PC-3 (cell line): ENCODE measurements at regions not wholly inside any gene's neighbourhood (a gene's known extent, or its start where the extent isn't known, plus 50 kb on each side); places are given as distances from the start of the nearest gene placed in this dataset.

ENCODE experiments used
- ATAC-seq: fragments of 200-7000 bp; cut with Tn5 transposase; 2 replicates; pipeline ENCODE4 v1.9.1; 2020; ENCODE audit warnings: mild to moderate bottlenecking, moderate library complexity
- BruUV-seq: library from RNA; stranded (reverse); fragments of 400-500 nt; replicated peaks from 2 replicates; lab custom pipeline; 2021; lab: Mats Ljungman, UMichigan
- CTCF ChIA-PET: fragments of 300-600 bp; sonication (Branson Sonifier 250); formaldehyde crosslinking; loops from one replicate; lab custom pipeline; 2022; ENCODE audit warnings: antibody characterized with exemption; lab: Charles Lee
- POLR2A ChIA-PET: fragments of 300-600 bp; sonication (Branson Sonifier 250); formaldehyde crosslinking; loops from one replicate; lab custom pipeline; 2022; ENCODE audit warnings: antibody characterized with exemption; ENCODE audit not compliant: unreplicated experiment; lab: Charles Lee
- DNase-seq: peaks from one replicate; pipeline ENCODE4 v3.0.0-alpha.2; 2015
- H2AFZ ChIP-seq: fragments of 300-600 bp; sonication (generic); 2 replicates; pipeline ENCODE4 v1.6.0; 2016; ENCODE audit warnings: antibody characterized with exemption, low read length
- H3F3A ChIP-seq: fragments of 300-600 bp; sonication (generic); one replicate; pipeline ENCODE4 v1.6.0; 2017; ENCODE audit warnings: antibody characterized with exemption, low read length, control low read depth, mild to moderate bottlenecking; ENCODE audit not compliant: unreplicated experiment
- H3K27ac ChIP-seq: fragments of 300-600 bp; sonication (generic); 2 replicates; pipeline ENCODE4 v1.5.1; 2016; ENCODE audit warnings: mild to moderate bottlenecking, low read length
- H3K27me3 ChIP-seq: fragments of 300-600 bp; sonication (generic); 2 replicates; pipeline ENCODE4 v1.6.1; 2016; ENCODE audit warnings: low read length, mixed read lengths
- H3K36me3 ChIP-seq: fragments of 300-600 bp; sonication (generic); 2 replicates; pipeline ENCODE4 v1.6.1; 2016; ENCODE audit warnings: low read depth, mixed run types, low read length, mixed read lengths
- H3K4me1 ChIP-seq: fragments of 300-600 bp; sonication (generic); 2 replicates; pipeline ENCODE4 v1.5.1; 2016; ENCODE audit warnings: low read length; ENCODE audit not compliant: insufficient read depth
- H3K4me2 ChIP-seq: fragments of 300-600 bp; sonication (generic); 2 replicates; pipeline ENCODE4 v1.6.0; 2016; ENCODE audit warnings: low read length
- H3K4me3 ChIP-seq: fragments of 300-600 bp; sonication (generic); 2 replicates; pipeline ENCODE4 v1.5.1; 2016; ENCODE audit warnings: mild to moderate bottlenecking, low read length, mixed read lengths
- H3K79me2 ChIP-seq: fragments of 300-600 bp; sonication (generic); 2 replicates; pipeline ENCODE4 v1.6.1; 2017; ENCODE audit warnings: low read length, mixed read lengths
- H3K9ac ChIP-seq: fragments of 300-600 bp; sonication (generic); 2 replicates; pipeline ENCODE4 v1.6.0; 2016; ENCODE audit warnings: mild to moderate bottlenecking, low read length
- H3K9me2 ChIP-seq: fragments of 300-600 bp; sonication (generic); replicated peaks from 2 replicates; pipeline ENCODE4 v1.6.1; 2016; ENCODE audit warnings: mixed run types, low read length, mixed read lengths
- H3K9me3 ChIP-seq: fragments of 300-600 bp; sonication (generic); 2 replicates; pipeline ENCODE4 v1.6.1; 2016; ENCODE audit warnings: low read length, mixed read lengths
- H4K20me1 ChIP-seq: fragments of 300-600 bp; sonication (generic); 2 replicates; pipeline ENCODE4 v1.6.1; 2016; ENCODE audit warnings: low read length, mixed read lengths
- CTCF ChIP-seq: fragments of 300-600 bp; sonication (generic); conservative IDR thresholded peaks from 2 replicates; pipeline ENCODE4 v1.5.1; 2017; ENCODE audit warnings: antibody characterized with exemption, low read depth, mild to moderate bottlenecking, low read length
- EZH2 ChIP-seq: fragments of 300-600 bp; sonication (generic); IDR thresholded peaks from one replicate; pipeline ENCODE4 v1.6.1; 2017; ENCODE audit warnings: antibody characterized with exemption, mild to moderate bottlenecking, low read length; ENCODE audit not compliant: unreplicated experiment
- EZH2phosphoT487 ChIP-seq: fragments of 300-600 bp; sonication (generic); IDR thresholded peaks from 2 replicates; pipeline ENCODE4 v1.6.1; 2018; ENCODE audit warnings: mild to moderate bottlenecking, antibody characterized with exemption, low read length, borderline replicate concordance
- intact Hi-C: fragments of 100-400 bp; cut with micrococcal nuclease; formaldehyde crosslinking; loops from 2 replicates; pipeline ENCODE4 v1.9.0; 2023

- H3K9ac ChIP-seq: no peak overlapping the region
- BruUV-seq: no TSS peak
- H3K79me2 ChIP-seq: no peaks in the 10 kb centered on the region
- H3K9me2 ChIP-seq: no peaks in the 10 kb centered on the region
- H4K20me1 ChIP-seq: no peaks in the 10 kb centered on the region
- peak overlapping the region; percentile 69 for H3K4me2 ChIP-seq
- no peak overlapping the region for H3K27ac ChIP-seq
- no peaks in the 10 kb centered on the region for H3F3A ChIP-seq
- ChIA-PET CTCF (interaction anchor here (0.6 to 1.2 kb wide), 5 partner anchors 20 to 663 kb away, joined by 3 to 17 read pairs (median 5); no protein-coding TSS in a partner anchor), POLR2A (no interaction called here)
- DNase-seq (peak; percentile 84), ATAC-seq (peak; percentile 93)
- no peaks in the 10 kb centered on the region for H3K9me3 ChIP-seq
- TF ChIP-seq CTCF: peak; percentile 83
- no peak for TF ChIP-seq EZH2phosphoT487
- TF ChIP-seq EZH2: no peak
- H3K27me3 ChIP-seq: peaks cover 46% of the 10 kb centered on the region
- peak overlapping the region; percentile 35; the same call in 1 of the 2 replicates for H3K4me3 ChIP-seq
- peak overlapping the region; percentile 57; the same call in 1 of the 2 replicates for H2AFZ ChIP-seq
- no peaks in the 10 kb centered on the region for H3K4me1 ChIP-seq
- H3K36me3 ChIP-seq: no peaks in the 10 kb centered on the region
- intact Hi-C loops: loop anchor here (2.0 to 5.0 kb wide), 2 partner anchors 40 to 480 kb away; no protein-coding TSS in a partner anchor
Observed at GRCh38 chr2:106582148-106583143, 95.3 kb downstream of the CD8B2 start.

- no peaks in the 10 kb centered on the region for H3K9me2 ChIP-seq
- no peak overlapping the region for H3K4me2 ChIP-seq
- ATAC-seq (no peak), DNase-seq (no peak)
- H3K4me3 ChIP-seq: no peak overlapping the region
- BruUV-seq: no TSS peak
- H3K4me1 ChIP-seq: no peaks in the 10 kb centered on the region
- no peaks in the 10 kb centered on the region for H4K20me1 ChIP-seq
- intact Hi-C loops: loop anchor here (5.0 kb wide), 1 partner anchor 482 kb away; no protein-coding TSS in a partner anchor
- POLR2A ChIA-PET: no interaction called here
- no peaks in the 10 kb centered on the region for H3F3A ChIP-seq
- no peaks in the 10 kb centered on the region for H3K9me3 ChIP-seq
- H3K79me2 ChIP-seq: no peaks in the 10 kb centered on the region
- CTCF ChIA-PET: no interaction called here
- TF ChIP-seq CTCF: no peak
- no peak for TF ChIP-seq EZH2phosphoT487
- no peak for TF ChIP-seq EZH2
- H3K27ac ChIP-seq: no peak overlapping the region
- peaks cover 26% of the 10 kb centered on the region for H3K27me3 ChIP-seq
- H3K9ac ChIP-seq: no peak overlapping the region
- no peaks in the 10 kb centered on the region for H3K36me3 ChIP-seq
- no peak overlapping the region for H2AFZ ChIP-seq
Observed at GRCh38 chr2:106584304-106584954, 97.3 kb downstream of the CD8B2 start.
